H9 (cell line): ENCODE measurements at regions not wholly inside any gene's neighbourhood (a gene's known extent, or its start where the extent isn't known, plus 50 kb on each side); places are given as distances from the start of the nearest gene placed in this dataset.
A peak's percentile ranks its signal among the peaks of the same experiment; 100 is the strongest.

ENCODE experiments used
- DNase-seq: peaks from one replicate; pipeline ENCODE4 v3.0.0-alpha.2; 2017
- H2AFZ ChIP-seq: one replicate; pipeline ENCODE4 v1.6.1; 2013; ENCODE audit warnings: mild to moderate bottlenecking, low read length, control low read depth, moderate library complexity
- H2AK5ac ChIP-seq: 2 replicates; pipeline ENCODE4 v1.6.1; 2013; ENCODE audit warnings: low read length, control low read depth, mixed read lengths; ENCODE audit not compliant: insufficient read length
- H2BK120ac ChIP-seq: one replicate; pipeline ENCODE4 v1.6.1; 2013; ENCODE audit warnings: low read depth, mild to moderate bottlenecking, low read length, control low read depth, inconsistent platforms; ENCODE audit not compliant: poor library complexity, severe bottlenecking
- H2BK12ac ChIP-seq: 2 replicates; pipeline ENCODE4 v1.6.1; 2013; ENCODE audit warnings: low read length, control low read depth, mixed read lengths, low read depth; ENCODE audit not compliant: insufficient read length
- H2BK15ac ChIP-seq: 2 replicates; pipeline ENCODE4 v1.6.1; 2013; ENCODE audit warnings: low read depth, low read length, control low read depth
- H2BK20ac ChIP-seq: one replicate; pipeline ENCODE4 v1.6.1; 2013; ENCODE audit warnings: low read depth, mild to moderate bottlenecking, low read length, control low read depth, inconsistent platforms; ENCODE audit not compliant: poor library complexity, severe bottlenecking
- H2BK5ac ChIP-seq: 2 replicates; pipeline ENCODE4 v1.6.1; 2013; ENCODE audit warnings: low read length, control low read depth, mixed read lengths; ENCODE audit not compliant: insufficient read length
- H3K14ac ChIP-seq: 2 replicates; pipeline ENCODE4 v1.6.1; 2013; ENCODE audit warnings: low read length, control low read depth; ENCODE audit not compliant: insufficient read depth
- H3K18ac ChIP-seq: 2 replicates; pipeline ENCODE4 v1.6.1; 2013; ENCODE audit warnings: low read depth, mild to moderate bottlenecking, mixed read lengths, low read length, control low read depth; ENCODE audit not compliant: insufficient read length
- H3K23ac ChIP-seq: 2 replicates; pipeline ENCODE4 v1.6.1; 2013; ENCODE audit warnings: low read length, control low read depth, mixed read lengths, low read depth; ENCODE audit not compliant: insufficient read length
- H3K23me2 ChIP-seq: 2 replicates; pipeline ENCODE4 v1.6.1; 2013; ENCODE audit warnings: low read depth, mild to moderate bottlenecking, mixed read lengths, low read length, control low read depth; ENCODE audit not compliant: insufficient read length, poor library complexity, severe bottlenecking
- H3K27ac ChIP-seq: 2 replicates; pipeline ENCODE4 v1.5.1; 2013; ENCODE audit warnings: low read length, control low read depth, mixed read lengths, low read depth; ENCODE audit not compliant: insufficient read length
- H3K27me3 ChIP-seq: 2 replicates; pipeline ENCODE4 v1.6.1; 2013; ENCODE audit warnings: low read length, control low read depth, inconsistent platforms; ENCODE audit not compliant: insufficient read depth
- H3K4ac ChIP-seq: 2 replicates; pipeline ENCODE4 v1.6.1; 2013; ENCODE audit warnings: low read depth, mild to moderate bottlenecking, control low read depth, inconsistent platforms, low read length, moderate library complexity
- H3K4me1 ChIP-seq: 2 replicates; pipeline ENCODE4 v1.6.1; 2013; ENCODE audit warnings: low read length, control low read depth, inconsistent platforms; ENCODE audit not compliant: insufficient read depth
- H3K4me2 ChIP-seq: 2 replicates; pipeline ENCODE4 v1.6.1; 2013; ENCODE audit warnings: low read length, control low read depth, mixed read lengths; ENCODE audit not compliant: insufficient read length, insufficient read depth
- H3K56ac ChIP-seq: 2 replicates; pipeline ENCODE4 v1.6.1; 2013; ENCODE audit warnings: low read depth, mild to moderate bottlenecking, mixed read lengths, low read length, control low read depth; ENCODE audit not compliant: insufficient read length
- H3K79me1 ChIP-seq: 2 replicates; pipeline ENCODE4 v1.6.1; 2013; ENCODE audit warnings: low read depth, mild to moderate bottlenecking, moderate library complexity, low read length, control low read depth, inconsistent platforms; ENCODE audit not compliant: insufficient read depth, poor library complexity, severe bottlenecking
- H3K79me2 ChIP-seq: 2 replicates; pipeline ENCODE4 v1.6.1; 2013; ENCODE audit warnings: low read length, control low read depth, inconsistent platforms; ENCODE audit not compliant: insufficient read depth
- H3K9ac ChIP-seq: 2 replicates; pipeline ENCODE4 v1.6.1; 2013; ENCODE audit warnings: low read length, control low read depth, mixed read lengths; ENCODE audit not compliant: insufficient read length; ENCODE audit errors: extremely low read depth
- H3K9me3 ChIP-seq: one replicate; pipeline ENCODE4 v1.6.1; 2013; ENCODE audit warnings: low read depth, low read length, inconsistent platforms; ENCODE audit not compliant: control insufficient read depth
- H3T11ph ChIP-seq: one replicate; pipeline ENCODE4 v1.6.1; 2013; ENCODE audit warnings: mild to moderate bottlenecking, low read length, control low read depth, inconsistent platforms
- H4K20me1 ChIP-seq: one replicate; pipeline ENCODE4 v1.6.1; 2013; ENCODE audit not compliant: control insufficient read depth, insufficient read length, insufficient read depth
- H4K5ac ChIP-seq: 2 replicates; pipeline ENCODE4 v1.6.1; 2013; ENCODE audit warnings: low read depth, mild to moderate bottlenecking, mixed read lengths, low read length, control low read depth; ENCODE audit not compliant: insufficient read length
- H4K8ac ChIP-seq: replicated peaks from 2 replicates; pipeline ENCODE4 v1.6.1; 2013; ENCODE audit warnings: low read length, control low read depth, mixed read lengths, low read depth; ENCODE audit not compliant: insufficient read length
- H4K91ac ChIP-seq: 2 replicates; pipeline ENCODE4 v1.6.1; 2013; ENCODE audit warnings: low read depth, mild to moderate bottlenecking, moderate library complexity, mixed read lengths, low read length, control low read depth; ENCODE audit not compliant: insufficient read length
- H3K27ac Mint-ChIP-seq, 3 experiments: 2 replicates in 2 of 3; 3 replicates in 1 of 3; pipeline ENCODE4 v1.8.0; 2020 to 2021; ENCODE audit warnings: mixed read lengths in 3 of 3, mild to moderate bottlenecking in 1 of 3, moderate library complexity in 1 of 3
- H3K27me3 Mint-ChIP-seq: 2 replicates; pipeline ENCODE4 v1.8.0; 2021; ENCODE audit warnings: low read depth, mild to moderate bottlenecking, moderate library complexity, mixed read lengths
- H3K36me3 Mint-ChIP-seq, 3 experiments: 2 replicates in 2 of 3; 3 replicates in 1 of 3; pipeline ENCODE4 v1.8.0; 2020 to 2021; ENCODE audit warnings: low read depth in 3 of 3, mixed read lengths in 3 of 3; ENCODE audit not compliant: insufficient read depth in 1 of 3
- H3K4me1 Mint-ChIP-seq, 2 experiments: 2 replicates each; pipeline ENCODE4 v1.8.0; 2020; ENCODE audit warnings: mixed read lengths in 2 of 2
- H3K4me3 Mint-ChIP-seq, 2 experiments: 2 replicates in 1 of 2; 3 replicates in 1 of 2; pipeline ENCODE4 v1.8.0; 2020 to 2021; ENCODE audit warnings: mild to moderate bottlenecking in 2 of 2, mixed read lengths in 2 of 2, moderate library complexity in 1 of 2
- H3K9me3 Mint-ChIP-seq, 2 experiments: 2 replicates in 1 of 2; 3 replicates in 1 of 2; pipeline ENCODE4 v1.8.0; 2020; ENCODE audit warnings: mild to moderate bottlenecking in 2 of 2, mixed read lengths in 2 of 2, moderate library complexity in 1 of 2
- CTCF ChIP-seq: fragments of 200-600 bp; sonication (generic); conservative IDR thresholded peaks from 3 replicates; pipeline ENCODE4 v1.8.0; 2021; ENCODE audit warnings: antibody characterized with exemption, mild to moderate bottlenecking
- WGBS: extraction: QIAGEN DNeasy Blood & Tissue Kit; methylation state at CpG from one replicate; pipeline ENCODE4 v1.1.7; 2013; ENCODE audit warnings: missing lambda C conversion rate, low lambda C conversion rate, mixed read lengths; ENCODE audit not compliant: insufficient read length; ENCODE audit errors: extremely low coverage; 5-methylcytosine and 5-hydroxymethylcytosine counted together

- H3K27ac Mint-ChIP-seq: peak overlapping the region in 2 of 3 experiments; percentile 2 to 73; a peak in 2 of 7 replicates
- H3K14ac ChIP-seq: no peak overlapping the region
- H3K27ac ChIP-seq: no peak overlapping the region
Observed at GRCh38 chr6:139919107-139920026, 544.9 kb upstream of the CITED2 start.

More at GRCh38 chr6:139919107-139920026, 544.9 kb upstream of the CITED2 start:
- DNase-seq: no peak
- Histone ChIP-seq H3K9ac (no peak overlapping the region), H2BK15ac (no peak overlapping the region), H4K20me1 (no peaks in the 10 kb centered on the region), H2BK5ac (no peak overlapping the region), H3K23ac (no peak overlapping the region), H3K79me2 (no peaks in the 10 kb centered on the region), H4K8ac (no peak overlapping the region), H3K9me3 (no peaks in the 10 kb centered on the region), H2AFZ (no peak overlapping the region), H2BK120ac (no peak overlapping the region), H4K5ac (no peak overlapping the region), H3K4me1 (no peaks in the 10 kb centered on the region), H3K56ac (no peak overlapping the region), H2AK5ac (no peak overlapping the region), H2BK20ac (no peak overlapping the region), H3K79me1 (no peaks in the 10 kb centered on the region), H3K27me3 (no peaks in the 10 kb centered on the region), H3K23me2 (no peaks in the 10 kb centered on the region), H3K4ac (no peak overlapping the region), H3K4me2 (no peak overlapping the region), H3K18ac (no peak overlapping the region), H3T11ph (no peak overlapping the region), H4K91ac (no peak overlapping the region), H2BK12ac (no peak overlapping the region)
- H3K4me1 Mint-ChIP-seq: peaks cover 22 to 28% of the 10 kb centered on the region in 2 experiments
- H3K4me3 Mint-ChIP-seq: no peak overlapping the region
- no CpG with 5 or more reads among the region's 8 CpGs for WGBS
- no peaks in the 10 kb centered on the region for H3K27me3 Mint-ChIP-seq
- 0 out of 5 replicates have a peak, but pooled peaks cover 0 to under 1% of the 10 kb centered on the region in 2 experiments for H3K9me3 Mint-ChIP-seq
- H3K36me3 Mint-ChIP-seq: peaks cover 0 to 8% (median 2%) of the 10 kb centered on the region in 3 experiments; a peak in 4 of 7 replicates
- TF ChIP-seq CTCF: no peak
